GM21529 (cell line): ENCODE measurements at regions not wholly inside any gene's neighbourhood (a gene's known extent, or its start where the extent isn't known, plus 50 kb on each side); places are given as distances from the start of the nearest gene placed in this dataset.

Source experiments
- ATAC-seq: cut with Tn5 transposase; IDR thresholded peaks from one replicate; pipeline ENCODE4 v1.9.1; 2021; ENCODE audit not compliant: unreplicated experiment

- no peak for ATAC-seq
These were observed 372.4 kb downstream of the SUCLA2 start for GRCh38 chr13:47628666-47629065.

GRCh38 chr13:47623862-47624261 lies 377.2 kb downstream of the SUCLA2 start:
- no peak for ATAC-seq

- ATAC-seq, result no peak
These were observed 379.1 kb downstream of the SUCLA2 start for GRCh38 chr13:47621931-47622330.

- ATAC-seq, result no peak
These were observed 389.3 kb downstream of the SUCLA2 start for GRCh38 chr13:47611664-47612288.

GRCh38 chr13:47610687-47611086 lies 390.4 kb downstream of the SUCLA2 start:
- ATAC-seq, result no peak

GRCh38 chr13:47603365-47603764 lies 397.7 kb downstream of the SUCLA2 start:
- ATAC-seq, result no peak

GRCh38 chr13:47598340-47598911 lies 402.6 kb downstream of the SUCLA2 start:
- no peak for ATAC-seq

GRCh38 chr13:47594833-47595232 lies 406.2 kb downstream of the SUCLA2 start:
- no peak for ATAC-seq

- no peak for ATAC-seq
These were observed 408.8 kb downstream of the SUCLA2 start for GRCh38 chr13:47592256-47592655.

- no peak for ATAC-seq
These were observed 412.4 kb downstream of the SUCLA2 start for GRCh38 chr13:47588676-47589075.

- ATAC-seq, result no peak
These were observed 428.7 kb downstream of the SUCLA2 start for GRCh38 chr13:47572375-47572774.

- ATAC-seq, result no peak
These were observed 437.0 kb downstream of the SUCLA2 start for GRCh38 chr13:47564041-47564440.

GRCh38 chr13:47556703-47557102 lies 444.4 kb downstream of the SUCLA2 start:
- no peak for ATAC-seq

GRCh38 chr13:47555235-47555634 lies 445.8 kb downstream of the SUCLA2 start:
- no peak for ATAC-seq

GRCh38 chr13:47553329-47553977 lies 447.6 kb downstream of the SUCLA2 start:
- ATAC-seq, result no peak

- ATAC-seq, result no peak
These were observed 451.8 kb downstream of the SUCLA2 start for GRCh38 chr13:47549219-47549752.

GRCh38 chr13:47548294-47548840 lies 452.7 kb downstream of the SUCLA2 start:
- ATAC-seq, result no peak

GRCh38 chr13:47546391-47547225 lies 454.5 kb downstream of the SUCLA2 start:
- no peak for ATAC-seq

GRCh38 chr13:47545201-47546024 lies 455.7 kb downstream of the SUCLA2 start:
- ATAC-seq, result no peak

- no peak for ATAC-seq
These were observed 461.8 kb downstream of the SUCLA2 start for GRCh38 chr13:47539317-47539716.
